Omental fat pad (tissue), 3 donors: ENCODE measurements at regions not wholly inside any gene's neighbourhood (a gene's known extent, or its start where the extent isn't known, plus 50 kb on each side); places are given as distances from the start of the nearest gene placed in this dataset.

Experiments used
- ATAC-seq: fragments of 150-250 bp; one replicate; pipeline ENCODE4 v1.9.1; 2016; ENCODE audit warnings: mild to moderate bottlenecking, moderate library complexity; ENCODE audit not compliant: low FRiP score
- DNase-seq: peaks from one replicate; pipeline ENCODE4 v3.0.0-alpha.2; 2019; ENCODE audit warnings: low spot score
- CTCF ChIP-seq, 3 donors: fragments of 450-650 bp; IDR thresholded peaks; one replicate each; pipeline ENCODE4 v1.5.1; 2016 to 2017; ENCODE audit warnings: antibody characterized with exemption in 3 of 3, mild to moderate bottlenecking in 3 of 3, moderate library complexity in 2 of 3

GRCh38 chr7:22607180-22607579, 107.2 kb upstream of the STEAP1B start:
- no peak for TF ChIP-seq CTCF (IDR thresholded peaks at IDR 0.05)
- DNase-seq (no peak), ATAC-seq (no peak)

DNA sequence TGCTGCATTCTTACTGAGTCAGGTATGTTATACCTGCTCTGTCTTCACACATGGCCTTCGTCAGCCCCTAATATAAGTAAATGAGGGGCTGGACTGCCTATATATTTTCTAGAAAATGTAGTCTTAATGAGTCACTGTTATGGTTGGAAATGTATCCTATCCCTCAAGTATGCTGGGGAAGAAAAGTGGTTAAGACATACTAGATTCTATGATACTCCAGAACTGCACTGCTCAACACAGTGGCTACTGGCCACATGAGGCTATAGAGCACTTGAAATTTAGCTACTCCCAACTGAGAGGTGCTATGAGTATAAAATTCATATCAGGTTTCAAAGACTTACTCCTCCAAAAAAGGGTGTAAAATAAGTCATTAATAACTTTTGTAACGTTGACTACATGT, 104.3 kb upstream of the STEAP1B start:
- DNase-seq (no peak), ATAC-seq (no peak)
- no peak for TF ChIP-seq CTCF (IDR thresholded peaks at IDR 0.05)

DNA sequence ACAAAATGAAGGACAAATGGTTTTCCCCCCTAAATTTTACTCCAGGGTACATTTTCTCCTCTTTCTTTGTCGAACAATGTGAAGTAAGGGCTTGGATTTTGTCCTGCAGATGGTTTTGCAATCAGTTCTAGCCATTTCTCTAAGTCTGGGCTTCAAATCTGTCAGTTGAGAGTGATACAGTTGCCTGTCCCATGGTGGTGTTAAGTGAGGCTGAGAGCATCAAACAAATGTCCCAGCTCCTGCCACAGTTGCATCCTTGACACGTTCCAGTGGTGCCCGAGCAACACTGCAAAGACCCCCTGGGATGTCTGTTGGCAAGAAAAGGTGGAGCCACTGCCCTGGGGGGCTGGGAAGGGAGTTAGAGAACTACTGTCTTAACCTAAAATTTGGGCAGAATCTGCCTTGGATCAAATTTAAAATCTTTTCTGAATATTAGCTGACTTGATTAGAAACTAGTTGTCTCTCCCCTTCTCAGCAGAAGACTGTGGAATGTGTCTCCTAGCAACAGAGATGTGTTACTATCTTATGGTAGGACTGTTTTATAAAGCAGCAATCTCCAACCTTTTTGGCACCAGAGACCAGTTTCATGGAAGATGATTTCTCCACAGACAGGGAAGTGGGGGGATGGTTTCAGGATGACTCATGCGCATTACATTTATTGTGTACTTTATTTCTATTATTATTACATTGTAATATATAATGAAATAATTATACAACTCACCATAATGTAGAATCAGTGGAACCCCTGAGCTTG, 102.0 kb upstream of the STEAP1B start:
- ATAC-seq (peak; percentile 89), DNase-seq (no peak)
- TF ChIP-seq CTCF (IDR thresholded peaks at IDR 0.05): no peak

DNA sequence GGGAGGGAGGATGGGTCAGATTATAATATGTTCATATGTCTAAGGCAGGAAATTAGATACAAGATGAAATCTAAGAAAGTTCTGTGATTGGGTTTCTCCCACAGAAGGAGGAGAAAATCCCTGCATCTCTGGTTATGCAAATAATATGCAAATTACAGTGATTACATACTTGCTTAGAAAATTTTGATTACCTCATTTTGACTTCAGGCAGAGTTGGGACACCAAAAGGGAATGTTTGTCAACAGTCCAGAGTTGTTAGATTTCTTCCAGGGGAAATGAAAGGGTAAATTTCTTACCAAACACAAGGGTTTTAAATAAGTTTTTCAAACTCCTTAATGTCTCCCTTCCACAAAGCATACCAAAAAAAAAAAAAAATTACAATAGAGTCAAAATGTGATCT, 101.4 kb upstream of the STEAP1B start:
- DNase-seq: no peak
- ATAC-seq: peak; percentile 17
- no peak for TF ChIP-seq CTCF (IDR thresholded peaks at IDR 0.05)

GRCh38 chr7:22601003-22601402, 101.0 kb upstream of the STEAP1B start:
- DNase-seq (no peak), ATAC-seq (peak; percentile 32)
- TF ChIP-seq CTCF (IDR thresholded peaks at IDR 0.05): no peak

DNA sequence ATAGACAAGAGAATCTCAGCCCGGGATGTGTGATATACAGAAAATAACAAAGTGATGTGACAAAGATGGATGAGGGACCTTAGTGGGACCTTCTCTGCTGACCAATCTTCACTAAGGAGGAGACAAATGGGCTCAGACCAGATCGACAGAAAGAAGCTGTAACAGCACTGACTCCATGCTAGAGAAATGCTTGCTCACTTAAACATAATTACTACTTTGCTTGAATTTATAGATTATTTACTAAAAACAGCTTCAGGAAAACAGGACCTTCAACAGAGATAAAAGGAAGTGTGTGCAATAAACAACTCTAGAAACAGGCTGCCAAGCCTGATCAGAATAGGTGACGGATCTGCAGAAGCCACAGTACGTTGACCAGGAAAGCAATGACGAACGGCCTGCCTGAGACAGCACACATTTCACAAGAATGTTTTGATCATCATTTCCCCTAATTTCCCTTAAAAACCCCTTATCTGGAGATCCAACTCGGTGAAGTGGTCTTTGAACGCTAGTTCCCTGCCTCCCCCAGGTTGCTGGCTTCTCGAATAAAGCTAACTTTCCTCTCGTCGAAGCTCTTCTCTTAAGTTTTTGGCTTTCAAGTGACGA, 98.4 kb upstream of the STEAP1B start:
- TF ChIP-seq CTCF (IDR thresholded peaks at IDR 0.05): no peak
- DNase-seq: no peak
- no peak for ATAC-seq

- TF ChIP-seq CTCF (IDR thresholded peaks at IDR 0.05): no peak
- DNase-seq: no peak
- ATAC-seq: no peak
Measured at GRCh38 chr7:22597844-22598243, 97.9 kb upstream of the STEAP1B start.
